ENCODE measurements at regions not wholly inside any gene's neighbourhood (a gene's known extent, or its start where the extent isn't known, plus 50 kb on each side); places are given as distances from the start of the nearest gene placed in this dataset.

DNA sequence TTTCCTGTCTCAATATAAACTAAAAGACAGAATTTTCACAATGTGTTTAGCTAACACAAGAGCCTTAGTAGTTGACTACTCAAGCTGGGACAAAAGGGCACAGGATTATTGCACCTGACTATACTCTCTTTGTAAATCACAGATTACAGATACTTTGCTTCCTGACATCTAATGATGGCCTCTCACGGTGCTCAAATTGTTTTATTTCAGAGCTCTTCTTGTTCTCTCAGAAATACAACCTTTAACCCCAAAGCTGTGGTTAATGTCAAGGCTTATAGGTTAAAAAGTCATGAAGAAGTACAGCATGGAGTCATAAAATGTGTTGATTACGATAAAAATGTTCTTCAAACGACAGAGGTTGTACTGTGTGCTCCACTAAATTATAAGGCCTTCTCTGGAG lies 89.9 kb upstream of the CPNE8 start:
- ChIA-PET POLR2A (ENCODE audit: low non-redundant PET) (no interaction called here), CTCF (no interaction called here)
- DNase-seq (ENCODE audit: low spot score): no peak
- H3K27ac ChIP-seq: no peak overlapping the region
- TF ChIP-seq, protein P1, sequence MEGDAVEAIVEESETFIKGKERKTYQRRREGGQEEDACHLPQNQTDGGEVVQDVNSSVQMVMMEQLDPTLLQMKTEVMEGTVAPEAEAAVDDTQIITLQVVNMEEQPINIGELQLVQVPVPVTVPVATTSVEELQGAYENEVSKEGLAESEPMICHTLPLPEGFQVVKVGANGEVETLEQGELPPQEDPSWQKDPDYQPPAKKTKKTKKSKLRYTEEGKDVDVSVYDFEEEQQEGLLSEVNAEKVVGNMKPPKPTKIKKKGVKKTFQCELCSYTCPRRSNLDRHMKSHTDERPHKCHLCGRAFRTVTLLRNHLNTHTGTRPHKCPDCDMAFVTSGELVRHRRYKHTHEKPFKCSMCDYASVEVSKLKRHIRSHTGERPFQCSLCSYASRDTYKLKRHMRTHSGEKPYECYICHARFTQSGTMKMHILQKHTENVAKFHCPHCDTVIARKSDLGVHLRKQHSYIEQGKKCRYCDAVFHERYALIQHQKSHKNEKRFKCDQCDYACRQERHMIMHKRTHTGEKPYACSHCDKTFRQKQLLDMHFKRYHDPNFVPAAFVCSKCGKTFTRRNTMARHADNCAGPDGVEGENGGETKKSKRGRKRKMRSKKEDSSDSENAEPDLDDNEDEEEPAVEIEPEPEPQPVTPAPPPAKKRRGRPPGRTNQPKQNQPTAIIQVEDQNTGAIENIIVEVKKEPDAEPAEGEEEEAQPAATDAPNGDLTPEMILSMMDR (conservative IDR thresholded peaks at IDR 0.05; ENCODE audit: low read depth): no peak

DNA sequence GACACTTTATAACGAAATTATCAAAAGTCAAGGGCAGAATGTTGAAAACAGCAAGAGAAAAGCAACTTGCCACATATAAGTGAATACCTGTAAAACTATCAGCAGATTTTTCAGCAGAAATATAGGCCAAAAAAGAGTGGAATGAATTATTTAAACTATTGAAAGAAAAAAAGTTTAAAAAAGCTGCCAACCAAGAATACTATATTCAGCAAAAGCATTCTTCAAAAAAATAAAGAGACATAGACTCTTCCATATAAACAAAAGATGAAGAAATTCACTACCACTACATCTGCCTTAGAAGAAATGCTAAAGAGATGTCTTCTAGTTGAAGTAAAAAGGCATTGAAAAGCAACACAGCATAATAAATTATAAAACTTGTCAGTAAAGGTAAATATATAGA lies 80.6 kb upstream of the CPNE8 start:
- no peak overlapping the region for H3K27ac ChIP-seq
- TF ChIP-seq, protein P1 (conservative IDR thresholded peaks at IDR 0.05; ENCODE audit: low read depth): no peak
- CTCF ChIA-PET: no interaction called here
- DNase-seq (ENCODE audit: low spot score): no peak
- POLR2A ChIA-PET (ENCODE audit: low non-redundant PET): no interaction called here

DNA sequence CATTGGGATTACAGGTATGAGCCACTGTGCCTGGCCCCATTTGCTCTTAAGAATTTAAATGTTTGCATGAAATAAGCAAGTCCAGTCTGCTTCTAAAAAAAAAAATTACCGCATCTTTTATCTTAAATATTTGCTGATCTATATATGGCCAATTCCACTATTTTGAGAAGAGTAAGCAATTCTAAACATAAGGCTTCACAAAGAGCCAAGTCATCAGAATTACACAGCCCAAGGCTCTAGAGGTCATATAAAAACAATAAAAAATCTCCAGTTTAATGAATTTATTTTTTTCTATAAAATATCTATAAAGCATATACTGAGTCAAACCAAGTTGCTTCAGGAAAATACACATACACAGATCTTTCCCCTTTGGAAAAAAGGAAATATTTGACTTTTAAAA lies 79.0 kb upstream of the CPNE8 start:
- TF ChIP-seq, protein P1 (conservative IDR thresholded peaks at IDR 0.05; ENCODE audit: low read depth): no peak
- H3K27ac ChIP-seq: no peak overlapping the region
- POLR2A ChIA-PET (ENCODE audit: low non-redundant PET): no interaction called here
- CTCF ChIA-PET: no interaction called here
- no peak for DNase-seq (ENCODE audit: low spot score)

- H3K27ac ChIP-seq: no peak overlapping the region
- TF ChIP-seq, protein P1 (conservative IDR thresholded peaks at IDR 0.05; ENCODE audit: low read depth): no peak
- POLR2A ChIA-PET (ENCODE audit: low non-redundant PET): no interaction called here
- no peak for DNase-seq (ENCODE audit: low spot score)
- CTCF ChIA-PET: interaction anchor here (0.6 to 0.7 kb wide), 2 partner anchors 313 to 1752 kb away, joined by 4 read pairs; no protein-coding TSS in a partner anchor
Observed at GRCh38 chr12:38983117-38983571, 77.8 kb upstream of the CPNE8 start.

- TF ChIP-seq, protein P1 (conservative IDR thresholded peaks at IDR 0.05; ENCODE audit: low read depth): no peak
Observed at GRCh38 chr12:38977132-38977531, 71.7 kb upstream of the CPNE8 start.

GRCh38 chr12:38969706-38970105 lies 64.3 kb upstream of the CPNE8 start:
- ChIA-PET POLR2A (ENCODE audit: low non-redundant PET) (no interaction called here), CTCF (no interaction called here)
- TF ChIP-seq, protein P1 (conservative IDR thresholded peaks at IDR 0.05; ENCODE audit: low read depth): no peak

More at GRCh38 chr12:38977132-38977531, 71.7 kb upstream of the CPNE8 start:
- H3K27ac ChIP-seq: no peak overlapping the region
- ChIA-PET CTCF (no interaction called here), POLR2A (ENCODE audit: low non-redundant PET) (no interaction called here)
- DNase-seq (ENCODE audit: low spot score): no peak

DNA sequence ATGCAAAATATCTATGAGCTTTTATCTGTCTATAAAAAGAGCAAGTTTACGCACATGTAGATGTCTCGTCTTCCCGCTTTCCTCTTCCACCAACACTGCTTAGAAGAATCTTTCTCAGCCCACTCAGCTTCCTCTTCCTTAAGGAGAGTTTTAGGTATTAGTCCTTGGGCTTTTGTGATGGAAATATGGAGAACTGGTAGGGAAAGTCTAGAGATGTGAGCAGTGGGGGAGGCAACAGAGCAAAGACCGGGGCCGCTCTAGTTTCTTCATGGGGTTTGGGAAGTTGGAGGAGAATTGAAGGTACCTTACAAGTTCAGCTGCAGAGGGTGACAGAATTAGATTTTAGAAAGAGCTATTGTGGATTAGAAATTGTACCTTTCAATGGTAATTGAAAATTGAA lies 56.3 kb upstream of the CPNE8 start:
- no peak for DNase-seq (ENCODE audit: low spot score)
- POLR2A ChIA-PET (ENCODE audit: low non-redundant PET): no interaction called here
- CTCF ChIA-PET: interaction anchor here (0.6 kb wide), 1 partner anchor 41 kb away, joined by 4 read pairs; no protein-coding TSS in a partner anchor
- TF ChIP-seq, protein P1 (conservative IDR thresholded peaks at IDR 0.05; ENCODE audit: low read depth): no peak
- no peak overlapping the region for H3K27ac ChIP-seq

More at GRCh38 chr12:38969706-38970105, 64.3 kb upstream of the CPNE8 start:
- H3K27ac ChIP-seq: no peak overlapping the region
- DNase-seq (ENCODE audit: low spot score): no peak

Measured in RWPE1 (cell line).